ENCODE measurements at regions not wholly inside any gene's neighbourhood (a gene's known extent, or its start where the extent isn't known, plus 50 kb on each side); places are given as distances from the start of the nearest gene placed in this dataset.

DNA sequence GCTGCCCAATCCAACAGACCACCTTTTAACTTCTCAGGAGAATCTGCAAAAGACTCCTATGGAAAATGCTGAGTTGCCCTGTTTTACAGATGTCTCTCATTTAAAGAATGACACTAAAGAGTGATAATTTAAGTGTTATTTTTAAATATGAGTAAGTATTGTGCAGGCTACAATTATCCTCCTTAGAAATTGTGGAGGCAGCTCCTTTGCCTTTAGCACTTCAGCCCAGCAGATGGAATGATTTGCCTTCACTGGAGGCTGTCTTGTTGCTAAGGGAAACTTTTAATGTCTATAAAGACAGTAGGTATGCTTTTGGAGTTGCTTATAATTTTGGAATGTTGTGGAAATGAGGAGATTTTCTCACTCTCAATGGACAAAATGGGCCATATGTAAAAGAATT, 1345.5 kb downstream of the NCAM2 start (continued):
- no peak for TF ChIP-seq SIN3A (IDR thresholded peaks at IDR 0.05; ENCODE audit: low read depth)
- TF ChIP-seq FOSL1 (IDR thresholded peaks at IDR 0.05; ENCODE audit: low read depth) = no peak
- no peak for TF ChIP-seq CBX3 (IDR thresholded peaks at IDR 0.05; ENCODE audit: low read depth)
- no peak for TF ChIP-seq YY1 (IDR thresholded peaks at IDR 0.05; ENCODE audit: extremely low read depth, insufficient replicate concordance, low read depth, low read length)
- TF ChIP-seq CEBPB (IDR thresholded peaks at IDR 0.05; ENCODE audit: low read depth) = no peak
- TF ChIP-seq, protein P1, sequence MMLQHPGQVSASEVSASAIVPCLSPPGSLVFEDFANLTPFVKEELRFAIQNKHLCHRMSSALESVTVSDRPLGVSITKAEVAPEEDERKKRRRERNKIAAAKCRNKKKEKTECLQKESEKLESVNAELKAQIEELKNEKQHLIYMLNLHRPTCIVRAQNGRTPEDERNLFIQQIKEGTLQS (IDR thresholded peaks at IDR 0.05) = no peak
- TF ChIP-seq RAD21 (IDR thresholded peaks at IDR 0.05; ENCODE audit: low read depth) = no peak

DNA sequence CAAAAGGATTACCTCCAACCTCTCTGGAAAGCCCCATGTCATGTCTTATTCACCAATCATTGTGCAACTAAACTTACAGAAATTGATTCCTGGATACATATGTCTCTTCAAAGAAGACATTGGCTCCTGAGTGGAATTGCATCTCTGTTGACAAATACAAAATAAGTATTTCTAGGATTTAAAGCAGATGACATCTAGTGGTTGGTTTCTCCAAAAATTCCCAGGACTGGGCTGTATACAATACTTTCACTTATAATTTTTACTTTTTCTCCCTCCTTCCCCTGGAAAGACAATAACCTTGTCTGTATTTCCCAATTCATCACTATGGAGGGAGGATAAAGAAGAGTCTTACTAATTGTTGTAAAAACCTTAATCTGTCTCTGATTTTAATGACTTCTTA, 1347.4 kb downstream of the NCAM2 start:
- H3K9me3 ChIP-seq (ENCODE audit: control insufficient read depth in 1 of 2, insufficient read depth in 1 of 2, low read depth in 1 of 2, low read length in 2 of 2) = peaks cover 10 to 42% of the 10 kb centered on the region in 2 experiments; a peak in 3 of 4 replicates
- H3K27me3 ChIP-seq (ENCODE audit: insufficient read depth, low read length) = no peaks in the 10 kb centered on the region
- H3K79me2 ChIP-seq (ENCODE audit: insufficient read depth, low read length) = no peaks in the 10 kb centered on the region
- BruUV-seq (replicated peaks) = no TSS peak
- CTCF ChIA-PET = no interaction called here
- RAD21 ChIA-PET (ENCODE audit: low non-redundant PET in 1 of 2, low total read pairs in 2 of 2, uncharacterized antibody in 2 of 2, unreplicated experiment in 2 of 2) = no interaction called here
- no peak overlapping the region for H3K4me2 ChIP-seq (ENCODE audit: low read length)
- H3K4me3 ChIP-seq (replicated peaks in 1 of 2; ENCODE audit: low read depth in 1 of 2, low read length in 2 of 2) = no peak overlapping the region
- POLR2A ChIA-PET = no interaction called here
- H2AFZ ChIP-seq (ENCODE audit: low read depth, low read length, poor library complexity, severe bottlenecking) = no peak overlapping the region
- intact Hi-C loops (cut with micrococcal nuclease) = no loop called here
- no peaks in the 10 kb centered on the region for H3K36me3 ChIP-seq (ENCODE audit: control insufficient read depth in 1 of 2, insufficient read depth in 2 of 2, low read length in 2 of 2)
- H3K9me2 ChIP-seq (ENCODE audit: insufficient read depth) = no peaks in the 10 kb centered on the region
- H4K20me1 ChIP-seq (ENCODE audit: insufficient read depth) = no peaks in the 10 kb centered on the region; the same call in 1 of the 2 replicates
- H3K27ac ChIP-seq (ENCODE audit: low read depth, low read length) = no peak overlapping the region
- H3K9ac ChIP-seq (ENCODE audit: low read length) = no peak overlapping the region
- DNase-seq (ENCODE audit: low read depth, low spot score) (no peak), ATAC-seq (no peak)
- H3K4me1 ChIP-seq (ENCODE audit: control insufficient read depth in 1 of 2, insufficient read depth in 2 of 2, low read length in 2 of 2) = no peaks in the 10 kb centered on the region
- TF ChIP-seq CEBPB (IDR thresholded peaks at IDR 0.05; ENCODE audit: low read depth) (no peak), EZH2 (IDR thresholded peaks at IDR 0.05) (no peak), CBX3 (IDR thresholded peaks at IDR 0.05; ENCODE audit: low read depth) (no peak), YY1 (IDR thresholded peaks at IDR 0.05; ENCODE audit: extremely low read depth, insufficient replicate concordance, low read depth, low read length) (no peak), SP1 (IDR thresholded peaks at IDR 0.05; ENCODE audit: low read depth) (no peak), POLR2AphosphoS5 (IDR thresholded peaks at IDR 0.05; ENCODE audit: low read depth, low read length) (no peak), EZH2phosphoT487 (IDR thresholded peaks at IDR 0.05; ENCODE audit: borderline replicate concordance) (no peak), ZNF274 (IDR thresholded peaks at IDR 0.05; ENCODE audit: low read depth, low read length) (no peak), ELF1 (IDR thresholded peaks at IDR 0.05; ENCODE audit: borderline replicate concordance, low read depth) (no peak), JUND (IDR thresholded peaks at IDR 0.05) (no peak), RAD21 (IDR thresholded peaks at IDR 0.05; ENCODE audit: low read depth) (no peak)
- TF ChIP-seq, protein P2, sequence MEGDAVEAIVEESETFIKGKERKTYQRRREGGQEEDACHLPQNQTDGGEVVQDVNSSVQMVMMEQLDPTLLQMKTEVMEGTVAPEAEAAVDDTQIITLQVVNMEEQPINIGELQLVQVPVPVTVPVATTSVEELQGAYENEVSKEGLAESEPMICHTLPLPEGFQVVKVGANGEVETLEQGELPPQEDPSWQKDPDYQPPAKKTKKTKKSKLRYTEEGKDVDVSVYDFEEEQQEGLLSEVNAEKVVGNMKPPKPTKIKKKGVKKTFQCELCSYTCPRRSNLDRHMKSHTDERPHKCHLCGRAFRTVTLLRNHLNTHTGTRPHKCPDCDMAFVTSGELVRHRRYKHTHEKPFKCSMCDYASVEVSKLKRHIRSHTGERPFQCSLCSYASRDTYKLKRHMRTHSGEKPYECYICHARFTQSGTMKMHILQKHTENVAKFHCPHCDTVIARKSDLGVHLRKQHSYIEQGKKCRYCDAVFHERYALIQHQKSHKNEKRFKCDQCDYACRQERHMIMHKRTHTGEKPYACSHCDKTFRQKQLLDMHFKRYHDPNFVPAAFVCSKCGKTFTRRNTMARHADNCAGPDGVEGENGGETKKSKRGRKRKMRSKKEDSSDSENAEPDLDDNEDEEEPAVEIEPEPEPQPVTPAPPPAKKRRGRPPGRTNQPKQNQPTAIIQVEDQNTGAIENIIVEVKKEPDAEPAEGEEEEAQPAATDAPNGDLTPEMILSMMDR (IDR thresholded peaks at IDR 0.05 in 2 of 3, conservative IDR thresholded peaks at IDR 0.05 in 1 of 3; ENCODE audit: borderline replicate concordance in 1 of 3, insufficient read depth in 1 of 3, low read depth in 2 of 3, low read length in 2 of 3) = no peak
- TF ChIP-seq, protein P3, sequence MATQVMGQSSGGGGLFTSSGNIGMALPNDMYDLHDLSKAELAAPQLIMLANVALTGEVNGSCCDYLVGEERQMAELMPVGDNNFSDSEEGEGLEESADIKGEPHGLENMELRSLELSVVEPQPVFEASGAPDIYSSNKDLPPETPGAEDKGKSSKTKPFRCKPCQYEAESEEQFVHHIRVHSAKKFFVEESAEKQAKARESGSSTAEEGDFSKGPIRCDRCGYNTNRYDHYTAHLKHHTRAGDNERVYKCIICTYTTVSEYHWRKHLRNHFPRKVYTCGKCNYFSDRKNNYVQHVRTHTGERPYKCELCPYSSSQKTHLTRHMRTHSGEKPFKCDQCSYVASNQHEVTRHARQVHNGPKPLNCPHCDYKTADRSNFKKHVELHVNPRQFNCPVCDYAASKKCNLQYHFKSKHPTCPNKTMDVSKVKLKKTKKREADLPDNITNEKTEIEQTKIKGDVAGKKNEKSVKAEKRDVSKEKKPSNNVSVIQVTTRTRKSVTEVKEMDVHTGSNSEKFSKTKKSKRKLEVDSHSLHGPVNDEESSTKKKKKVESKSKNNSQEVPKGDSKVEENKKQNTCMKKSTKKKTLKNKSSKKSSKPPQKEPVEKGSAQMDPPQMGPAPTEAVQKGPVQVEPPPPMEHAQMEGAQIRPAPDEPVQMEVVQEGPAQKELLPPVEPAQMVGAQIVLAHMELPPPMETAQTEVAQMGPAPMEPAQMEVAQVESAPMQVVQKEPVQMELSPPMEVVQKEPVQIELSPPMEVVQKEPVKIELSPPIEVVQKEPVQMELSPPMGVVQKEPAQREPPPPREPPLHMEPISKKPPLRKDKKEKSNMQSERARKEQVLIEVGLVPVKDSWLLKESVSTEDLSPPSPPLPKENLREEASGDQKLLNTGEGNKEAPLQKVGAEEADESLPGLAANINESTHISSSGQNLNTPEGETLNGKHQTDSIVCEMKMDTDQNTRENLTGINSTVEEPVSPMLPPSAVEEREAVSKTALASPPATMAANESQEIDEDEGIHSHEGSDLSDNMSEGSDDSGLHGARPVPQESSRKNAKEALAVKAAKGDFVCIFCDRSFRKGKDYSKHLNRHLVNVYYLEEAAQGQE (IDR thresholded peaks at IDR 0.05; ENCODE audit: low read depth) = no peak
- TF ChIP-seq, protein P1 (IDR thresholded peaks at IDR 0.05) = no peak
- TF ChIP-seq, protein P4, sequence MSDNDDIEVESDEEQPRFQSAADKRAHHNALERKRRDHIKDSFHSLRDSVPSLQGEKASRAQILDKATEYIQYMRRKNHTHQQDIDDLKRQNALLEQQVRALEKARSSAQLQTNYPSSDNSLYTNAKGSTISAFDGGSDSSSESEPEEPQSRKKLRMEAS (IDR thresholded peaks at IDR 0.05) = no peak

All from HCT116 (cell line).